DND-41 (cell line): ENCODE measurements at regions not wholly inside any gene's neighbourhood (a gene's known extent, or its start where the extent isn't known, plus 50 kb on each side); places are given as distances from the start of the nearest gene placed in this dataset.

ENCODE experiments used
- ATAC-seq: fragments of 200-7000 bp; cut with Tn5 transposase; 3 replicates; pipeline ENCODE4 v1.9.1; 2021; ENCODE audit warnings: low read depth; ENCODE audit not compliant: insufficient read depth
- DNase-seq: peaks from one replicate; pipeline ENCODE4 v3.0.0-alpha.2; 2020
- H2AFZ ChIP-seq: 2 replicates; pipeline ENCODE4 v1.6.0; 2012; ENCODE audit warnings: low read depth, low read length
- H3K27ac ChIP-seq: 2 replicates; pipeline ENCODE4 v1.5.1; 2012; ENCODE audit warnings: low read length, inconsistent platforms
- H3K27me3 ChIP-seq: fragments of 200-600 bp; sonication (generic); 2 replicates; pipeline ENCODE4 v1.6.0; 2012; ENCODE audit warnings: low read length, mild to moderate bottlenecking, inconsistent platforms; ENCODE audit not compliant: insufficient read depth, poor library complexity
- H3K36me3 ChIP-seq: 2 replicates; pipeline ENCODE4 v1.5.1; 2012; ENCODE audit warnings: low read length, inconsistent platforms; ENCODE audit not compliant: insufficient read depth
- H3K4me1 ChIP-seq: 2 replicates; pipeline ENCODE4 v1.5.1; 2012; ENCODE audit warnings: mild to moderate bottlenecking, low read length; ENCODE audit not compliant: insufficient read depth
- H3K4me2 ChIP-seq: 2 replicates; pipeline ENCODE4 v1.6.0; 2012; ENCODE audit warnings: mild to moderate bottlenecking, moderate library complexity, low read length, inconsistent platforms; ENCODE audit not compliant: insufficient read depth
- H3K4me3 ChIP-seq, 2 experiments: fragments of 200-600 bp in 1 of 2; shearing (Covaris generic) in 1 of 2; 2 replicates each; pipeline ENCODE4 v1.5.1; 2012 to 2016; ENCODE audit warnings: inconsistent platforms in 2 of 2, low read length in 2 of 2, mild to moderate bottlenecking in 2 of 2, low read depth in 1 of 2, moderate library complexity in 1 of 2
- H3K79me2 ChIP-seq: 2 replicates; pipeline ENCODE4 v1.6.0; 2012; ENCODE audit warnings: low read length, inconsistent platforms; ENCODE audit not compliant: insufficient read depth
- H3K9ac ChIP-seq: 2 replicates; pipeline ENCODE4 v1.6.0; 2012; ENCODE audit warnings: low read depth, mild to moderate bottlenecking, inconsistent platforms, low read length, moderate library complexity
- H3K9me3 ChIP-seq: 2 replicates; pipeline ENCODE4 v1.5.1; 2012; ENCODE audit warnings: low read length, moderate library complexity, mild to moderate bottlenecking, inconsistent platforms; ENCODE audit not compliant: insufficient read depth, severe bottlenecking
- H4K20me1 ChIP-seq: 2 replicates; pipeline ENCODE4 v1.6.0; 2012; ENCODE audit warnings: low read length; ENCODE audit not compliant: insufficient read depth
- CTCF ChIP-seq: IDR thresholded peaks from 2 replicates; pipeline ENCODE4 v1.5.1; 2012; ENCODE audit warnings: borderline replicate concordance, low read length, moderate library complexity, mild to moderate bottlenecking; ENCODE audit not compliant: poor library complexity, severe bottlenecking; ENCODE audit errors: extremely low read depth
- EZH2 ChIP-seq: IDR thresholded peaks from 3 replicates; pipeline ENCODE4 v1.6.1; 2012; ENCODE audit warnings: borderline replicate concordance, low read depth, mild to moderate bottlenecking, moderate library complexity, low read length, inconsistent platforms; ENCODE audit not compliant: severe bottlenecking

- H3K4me2 ChIP-seq, result no peak overlapping the region
- DNase-seq, result no peak
- no peak for TF ChIP-seq CTCF
- no peak for TF ChIP-seq EZH2
- no peaks in the 10 kb centered on the region for H4K20me1 ChIP-seq
- H3K27me3 ChIP-seq, result no peaks in the 10 kb centered on the region
- no peaks in the 10 kb centered on the region for H3K9me3 ChIP-seq
- H3K27ac ChIP-seq, result no peak overlapping the region
- H3K79me2 ChIP-seq, result no peaks in the 10 kb centered on the region
- no peaks in the 10 kb centered on the region for H3K36me3 ChIP-seq
- no peak overlapping the region for H3K4me3 ChIP-seq
- no peak for ATAC-seq
- no peak overlapping the region for H2AFZ ChIP-seq
- H3K9ac ChIP-seq, result no peak overlapping the region
- H3K4me1 ChIP-seq, result no peaks in the 10 kb centered on the region
These were observed 84.6 kb upstream of the SGK1 start for GRCh38 chr6:134402372-134402984.

DNA sequence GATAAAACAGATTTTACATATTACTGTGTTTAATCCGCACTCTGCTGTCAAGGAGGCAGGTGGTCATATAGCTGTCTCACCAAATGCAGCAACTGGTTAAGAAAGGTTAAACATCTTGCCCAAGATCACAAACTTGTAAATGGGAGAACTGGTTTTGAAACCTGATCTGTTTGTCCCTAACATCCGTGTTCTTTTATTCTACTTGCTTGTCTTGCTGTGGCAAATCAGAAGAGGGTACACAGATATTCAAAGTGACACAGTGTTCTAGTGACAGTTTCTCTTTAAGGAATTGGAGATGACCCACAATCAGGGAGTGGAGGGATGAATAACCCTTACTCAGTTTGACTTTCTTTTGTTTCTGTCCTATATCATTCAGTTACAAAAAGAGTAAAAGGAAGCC lies 83.0 kb upstream of the SGK1 start:
- no peaks in the 10 kb centered on the region for H3K27me3 ChIP-seq
- no peaks in the 10 kb centered on the region for H3K4me1 ChIP-seq
- no peak overlapping the region for H3K9ac ChIP-seq
- no peaks in the 10 kb centered on the region for H3K79me2 ChIP-seq
- H3K9me3 ChIP-seq, result no peaks in the 10 kb centered on the region
- DNase-seq, result no peak
- H3K27ac ChIP-seq, result no peak overlapping the region
- TF ChIP-seq EZH2 (no peak), CTCF (no peak)
- no peak overlapping the region for H3K4me3 ChIP-seq
- H3K36me3 ChIP-seq, result no peaks in the 10 kb centered on the region
- no peak overlapping the region for H3K4me2 ChIP-seq
- no peaks in the 10 kb centered on the region for H4K20me1 ChIP-seq
- ATAC-seq, result no peak
- H2AFZ ChIP-seq, result no peak overlapping the region

GRCh38 chr6:134398453-134398852 lies 80.5 kb upstream of the SGK1 start:
- Histone ChIP-seq H3K79me2 (no peaks in the 10 kb centered on the region), H3K9ac (no peak overlapping the region), H3K9me3 (no peaks in the 10 kb centered on the region), H3K27ac (no peak overlapping the region), H3K4me2 (no peak overlapping the region), H2AFZ (peak overlapping the region; percentile 44; the same call in 1 of the 2 replicates), H4K20me1 (no peaks in the 10 kb centered on the region), H3K4me3 (no peak overlapping the region), H3K4me1 (no peaks in the 10 kb centered on the region), H3K27me3 (no peaks in the 10 kb centered on the region), H3K36me3 (no peaks in the 10 kb centered on the region)
- ATAC-seq (no peak), DNase-seq (no peak)
- TF ChIP-seq EZH2, result no peak
- no peak for TF ChIP-seq CTCF

- no peak overlapping the region for H3K9ac ChIP-seq
- H2AFZ ChIP-seq, result no peak overlapping the region
- H3K9me3 ChIP-seq, result no peaks in the 10 kb centered on the region
- H3K4me2 ChIP-seq, result no peak overlapping the region
- no peaks in the 10 kb centered on the region for H4K20me1 ChIP-seq
- ATAC-seq (no peak), DNase-seq (no peak)
- H3K27ac ChIP-seq, result no peak overlapping the region
- no peak for TF ChIP-seq EZH2
- no peak for TF ChIP-seq CTCF
- H3K79me2 ChIP-seq, result no peaks in the 10 kb centered on the region
- no peaks in the 10 kb centered on the region for H3K4me1 ChIP-seq
- H3K4me3 ChIP-seq, result no peak overlapping the region
- H3K27me3 ChIP-seq, result no peaks in the 10 kb centered on the region
- H3K36me3 ChIP-seq, result no peaks in the 10 kb centered on the region
These were observed 79.8 kb upstream of the SGK1 start for GRCh38 chr6:134397676-134398075.
